Midbrain (tissue), 1 donor: ENCODE measurements at regions not wholly inside any gene's neighbourhood (a gene's known extent, or its start where the extent isn't known, plus 50 kb on each side); places are given as distances from the start of the nearest gene placed in this dataset.

Experiments
- DNase-seq: peaks from one replicate; lab custom pipeline; 2025; lab: John Stamatoyannopoulos, UW

DNA sequence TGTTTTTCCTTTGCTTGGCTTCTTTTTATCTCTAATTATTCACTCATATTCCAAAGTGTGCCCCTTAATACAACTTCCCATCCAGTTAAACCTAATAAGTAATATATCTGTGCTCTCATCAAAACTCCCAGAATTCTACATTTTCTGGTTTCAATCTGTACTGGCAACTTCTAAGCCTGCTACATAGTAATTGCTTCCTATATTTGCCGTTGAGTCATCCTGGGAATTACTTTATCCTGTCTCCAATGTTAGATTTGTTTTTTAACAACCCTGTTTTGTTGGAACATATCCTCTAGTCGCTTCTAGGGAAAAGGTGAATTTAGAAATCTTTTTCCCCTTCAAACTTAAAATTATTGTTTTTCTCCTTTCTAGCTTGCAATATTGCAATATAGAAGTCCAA is 620.5 kb upstream of the PKN2 start:
- DNase-seq = no peak

DNA sequence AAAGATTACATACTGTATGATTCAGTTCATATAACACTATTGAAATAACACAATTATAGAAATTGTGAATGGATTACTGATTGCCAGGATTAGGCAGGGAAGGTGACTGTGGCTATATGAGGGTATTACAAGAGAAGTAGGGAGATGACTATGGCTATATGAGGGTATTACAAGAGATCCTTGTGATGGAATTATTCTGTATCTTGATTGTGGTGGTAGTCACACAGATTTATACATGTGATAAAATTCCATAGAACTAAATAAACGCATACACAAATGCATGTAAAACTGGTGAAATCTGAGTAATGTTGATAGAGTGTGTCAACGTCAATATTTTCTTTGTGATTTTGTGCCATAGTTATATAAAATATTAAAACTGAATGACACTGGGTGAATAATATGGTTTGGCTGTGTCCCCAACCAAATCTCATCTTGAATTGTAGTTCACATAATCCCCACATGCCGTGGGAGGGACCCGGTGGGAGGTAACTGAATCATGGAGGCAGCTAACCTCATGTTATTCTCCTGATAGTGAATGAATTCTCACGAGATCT is 615.6 kb upstream of the PKN2 start:
- no peak for DNase-seq

DNA sequence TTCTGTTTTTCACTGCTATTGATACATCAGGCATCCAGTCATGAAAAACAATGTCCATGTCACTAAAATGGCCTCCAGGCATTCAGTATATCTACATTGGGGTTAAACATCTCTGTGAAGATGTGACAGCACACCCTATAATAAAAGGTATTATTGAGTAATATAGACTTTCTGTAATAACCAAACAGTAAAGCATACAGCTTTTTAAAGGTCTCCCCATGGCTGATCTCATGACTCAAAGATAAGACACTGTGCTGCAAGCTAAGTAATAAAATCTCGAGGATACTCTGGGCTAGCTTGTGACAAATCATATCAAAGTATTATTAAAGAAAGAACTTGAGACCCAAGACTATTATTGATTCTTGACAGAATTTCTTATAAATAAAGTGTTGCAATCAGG is 613.1 kb upstream of the PKN2 start:
- DNase-seq = no peak

DNA sequence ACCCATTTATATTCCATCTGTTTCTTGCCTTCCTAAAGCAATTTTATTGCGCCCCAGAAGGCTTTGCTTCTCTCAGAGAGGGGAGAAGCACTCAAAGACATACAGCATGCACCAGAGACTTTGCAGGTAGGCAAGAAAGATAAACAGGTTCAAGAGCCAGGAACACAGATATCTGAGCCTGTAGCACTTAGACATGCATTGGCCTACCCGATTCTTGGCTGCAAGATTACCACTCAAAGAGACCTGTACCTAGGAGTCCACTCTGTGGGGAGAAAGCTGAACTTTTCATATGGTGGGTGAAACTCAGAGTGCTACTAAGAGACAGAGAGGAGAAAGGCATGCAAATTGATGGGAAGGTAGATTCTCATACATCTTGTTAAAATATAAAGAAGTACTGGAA is 609.4 kb upstream of the PKN2 start:
- DNase-seq = no peak

DNA sequence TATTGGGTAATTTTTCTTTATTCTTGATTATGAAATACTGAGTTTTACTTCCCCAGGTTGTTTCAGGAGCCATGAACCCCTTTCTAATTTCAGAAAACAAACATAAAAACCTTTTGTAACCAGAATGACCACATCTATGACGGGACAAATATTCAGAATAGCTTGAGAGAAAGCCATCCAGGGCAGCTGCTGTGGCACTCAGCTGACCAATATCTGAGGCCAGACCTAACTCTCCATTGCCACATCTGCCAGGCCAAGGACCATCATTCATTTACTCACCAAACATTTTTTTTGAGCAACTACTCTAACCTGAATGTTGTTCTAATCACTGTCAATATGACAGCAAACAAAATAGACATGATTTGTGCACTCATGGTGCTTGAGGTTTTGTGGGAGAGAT is 608.3 kb upstream of the PKN2 start:
- no peak for DNase-seq

DNA sequence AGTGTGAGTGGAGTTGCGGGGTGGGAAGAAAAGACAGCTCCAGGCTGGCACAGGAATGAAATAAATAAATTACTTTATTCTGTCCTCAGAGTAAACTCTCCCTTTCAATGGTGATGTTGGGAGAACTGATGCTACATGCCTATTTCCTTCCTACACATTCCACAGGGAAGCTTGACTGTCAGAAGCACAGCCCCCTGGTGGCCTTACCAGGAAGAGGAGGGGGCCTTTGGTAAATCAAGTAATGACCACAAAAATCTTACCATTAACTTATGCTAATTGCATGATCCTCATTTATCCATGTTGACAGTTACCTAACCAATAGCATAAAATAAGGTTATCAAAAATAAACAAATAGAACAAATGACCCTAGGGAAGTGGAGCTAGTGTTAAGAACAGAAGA is 605.0 kb upstream of the PKN2 start:
- DNase-seq = no peak

DNA sequence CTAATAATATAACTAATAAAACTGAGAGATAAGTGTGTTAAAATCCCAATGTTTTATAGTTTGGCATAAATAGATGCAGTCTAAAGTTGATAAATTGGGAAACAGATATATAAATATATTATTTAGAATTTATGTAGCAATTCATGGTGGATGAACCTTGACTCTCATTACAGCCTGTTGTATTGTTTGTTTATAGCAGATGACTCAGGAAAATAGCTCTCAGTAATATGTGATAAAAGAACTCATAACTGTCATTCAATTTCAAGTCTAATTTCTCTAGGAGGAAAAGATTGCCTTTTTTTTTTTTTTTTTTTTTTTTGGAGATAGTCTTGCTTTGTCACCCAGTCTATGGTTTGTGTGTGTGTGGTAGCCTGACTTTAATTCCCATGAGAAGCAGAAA is 603.2 kb upstream of the PKN2 start:
- no peak for DNase-seq

DNA sequence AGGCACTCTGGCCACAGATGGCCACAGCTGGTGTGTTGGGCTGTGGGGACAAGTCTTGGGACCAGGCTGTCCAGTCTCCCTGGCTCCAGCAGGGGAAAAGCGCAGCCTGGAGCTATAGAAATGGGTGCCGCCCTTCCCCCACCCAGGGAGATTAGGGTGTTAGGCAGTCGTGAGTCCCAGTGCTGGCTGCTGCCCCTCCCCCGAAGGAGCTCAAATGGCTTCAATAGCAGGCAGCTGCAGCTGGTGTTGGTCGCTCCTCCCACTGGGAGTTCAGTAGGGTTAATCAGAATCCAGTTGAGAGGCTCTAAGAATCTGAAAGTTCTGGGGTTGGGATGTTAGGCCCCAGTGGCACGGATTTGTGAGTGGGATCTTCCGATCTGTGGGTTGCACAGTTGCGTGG is 595.6 kb upstream of the PKN2 start:
- DNase-seq = no peak

DNA sequence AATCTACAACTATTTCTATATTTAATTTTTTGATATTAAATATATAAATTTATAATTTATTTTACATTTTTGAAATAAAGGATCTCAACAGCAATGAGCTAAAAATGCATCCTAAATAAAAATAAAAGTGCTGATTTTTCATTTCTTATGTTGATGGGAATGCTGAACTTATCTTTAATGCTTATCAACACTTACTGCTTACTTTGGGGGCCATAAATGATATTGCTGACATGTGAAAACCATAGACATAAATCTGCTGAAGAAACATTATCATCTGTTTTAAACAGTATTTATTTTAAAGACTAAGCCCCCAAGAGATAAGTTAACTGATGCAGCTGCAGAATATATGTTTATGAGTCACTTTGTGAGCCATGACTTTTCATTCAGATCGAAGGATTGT is 594.1 kb upstream of the PKN2 start:
- no peak for DNase-seq

DNA sequence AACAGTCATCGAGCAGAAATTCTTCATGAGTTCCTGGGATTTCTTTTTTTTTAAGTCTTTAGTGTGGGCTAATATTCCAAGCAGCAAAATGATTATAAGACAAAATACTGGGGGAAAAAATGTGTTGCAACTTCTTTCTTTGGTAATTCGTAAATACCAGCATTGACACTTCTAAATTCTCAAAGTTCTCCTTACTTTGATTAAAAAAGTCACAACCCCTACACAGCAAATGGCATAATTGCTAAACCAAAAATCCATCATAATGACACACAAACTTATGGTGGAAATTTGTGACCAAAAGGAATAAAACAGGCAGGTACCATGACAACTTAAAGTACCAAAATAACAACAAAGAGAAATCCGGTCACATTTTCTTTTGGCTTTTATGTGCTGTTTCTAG is 585.2 kb upstream of the PKN2 start:
- DNase-seq = no peak

DNA sequence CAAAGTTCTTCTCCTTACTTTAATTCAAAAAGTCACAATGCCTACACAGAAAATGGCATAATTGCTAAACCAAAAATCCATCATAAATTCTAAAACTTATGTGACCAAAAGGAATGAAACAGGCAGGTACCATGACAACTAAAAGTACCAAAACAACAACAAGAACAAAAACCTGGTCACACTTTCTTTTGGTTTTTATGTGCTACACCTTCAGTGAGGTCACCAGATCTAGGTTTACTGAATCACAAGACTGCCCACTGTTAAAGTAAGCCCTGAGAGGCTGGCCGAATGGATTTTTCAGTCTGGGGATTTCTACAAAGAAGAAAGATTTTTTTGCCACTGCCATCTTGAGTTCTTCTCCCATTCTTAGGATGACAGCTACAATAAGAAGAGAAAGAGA is 583.0 kb upstream of the PKN2 start:
- no peak for DNase-seq

DNA sequence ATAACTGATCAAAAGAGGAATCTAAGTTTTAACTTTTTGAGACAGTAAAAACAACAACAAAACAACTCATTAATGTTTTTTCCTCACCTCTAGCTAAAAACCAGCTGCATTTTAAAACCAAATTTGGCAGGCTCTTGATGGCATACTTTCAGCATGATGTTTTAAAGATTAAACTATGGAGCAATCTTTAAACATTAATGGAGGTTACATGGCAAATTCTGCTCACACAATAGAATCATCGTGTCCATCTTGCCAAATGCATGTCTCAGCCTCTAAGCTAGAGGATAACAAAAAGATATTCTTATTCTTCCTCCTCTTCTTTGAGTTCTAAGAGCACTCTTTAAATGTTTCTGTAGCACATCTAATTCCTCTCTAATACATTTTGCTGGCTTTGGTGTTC is 579.8 kb upstream of the PKN2 start:
- no peak for DNase-seq

DNA sequence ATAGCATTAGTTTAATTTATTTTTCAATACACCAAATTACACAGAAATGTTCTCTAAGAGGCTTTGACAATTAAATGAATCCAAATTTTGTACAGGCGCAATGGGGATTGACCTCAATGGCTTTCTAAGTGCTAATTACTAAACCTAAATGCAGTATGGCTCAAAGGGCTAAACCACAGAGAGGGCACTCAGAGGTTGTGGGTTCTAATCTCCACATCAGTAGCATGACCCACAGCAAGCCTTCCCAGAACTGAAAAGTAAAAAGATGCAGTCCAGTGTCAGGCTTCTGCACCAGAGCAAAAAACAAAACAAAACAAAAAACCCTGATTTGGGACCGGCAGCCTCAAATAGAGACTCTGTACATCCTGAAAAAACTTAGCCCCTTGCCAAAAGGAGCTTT is 579.2 kb upstream of the PKN2 start:
- no peak for DNase-seq

DNA sequence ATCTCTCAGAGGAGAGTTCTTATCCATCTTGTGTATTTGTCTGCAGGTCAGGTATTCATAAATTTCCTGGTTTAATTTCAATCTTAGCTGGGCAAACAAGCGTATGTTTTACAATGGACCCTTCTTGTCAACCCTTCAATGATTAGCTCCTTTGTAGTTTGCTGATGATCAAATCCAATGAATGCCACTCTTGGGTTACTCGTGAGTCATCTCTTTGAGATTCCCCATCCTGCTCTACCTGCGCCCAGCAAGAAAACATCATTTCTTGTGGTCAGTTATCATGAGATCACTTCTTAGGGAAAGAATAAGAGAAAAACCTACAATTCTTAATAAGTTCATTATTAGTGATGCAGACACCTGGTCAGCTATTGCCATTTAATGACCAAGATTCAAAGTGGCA is 572.3 kb upstream of the PKN2 start:
- no peak for DNase-seq

DNA sequence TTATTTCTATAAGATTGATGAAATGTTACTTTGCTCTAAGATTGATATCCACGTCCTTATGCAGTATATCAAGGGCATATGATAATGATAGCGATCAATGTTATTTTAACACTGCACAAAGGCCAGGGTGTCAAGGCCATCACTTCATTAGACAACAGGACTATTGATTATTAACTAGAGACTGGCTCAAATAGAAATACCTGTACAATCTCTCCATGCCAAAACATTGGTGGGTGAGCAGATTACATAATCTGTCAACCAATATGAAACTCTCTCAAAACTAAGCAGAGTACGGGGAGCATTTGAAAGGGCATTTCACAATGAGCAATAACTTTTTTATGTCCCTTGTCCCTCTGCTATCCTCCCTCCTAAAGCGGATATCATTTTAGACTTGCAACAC is 566.5 kb upstream of the PKN2 start:
- DNase-seq = no peak

DNA sequence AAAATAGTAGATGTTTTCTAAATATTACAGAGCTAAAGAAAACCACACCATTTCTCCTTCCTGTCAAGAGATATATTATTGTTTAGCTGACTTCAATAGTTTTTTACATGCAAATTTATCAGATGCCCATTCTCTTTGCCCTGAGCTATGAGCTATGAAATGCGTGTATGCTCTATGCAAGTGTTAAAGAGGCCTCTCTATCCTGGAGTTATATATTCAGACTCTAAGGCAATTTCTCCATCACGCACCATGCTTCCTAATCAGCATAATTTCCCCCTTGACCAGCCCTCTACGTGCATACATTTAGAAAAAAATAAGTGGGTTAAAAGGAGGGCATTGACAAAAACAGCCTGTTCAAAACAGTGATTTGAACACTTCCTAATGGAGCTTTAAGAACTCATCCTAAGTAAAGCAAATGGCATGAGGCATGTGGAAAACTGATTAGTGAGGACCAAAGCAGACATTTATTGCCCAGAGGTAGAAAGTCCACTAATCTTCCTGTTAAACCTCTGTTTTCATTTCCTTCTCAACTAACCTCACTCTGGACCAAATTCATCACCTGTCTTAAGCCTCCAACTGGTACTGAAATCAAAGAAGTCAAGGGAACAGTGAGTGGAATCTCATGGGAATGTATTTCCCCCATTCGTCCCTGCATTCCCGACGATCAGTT is 565.8 kb upstream of the PKN2 start:
- no peak for DNase-seq

DNA sequence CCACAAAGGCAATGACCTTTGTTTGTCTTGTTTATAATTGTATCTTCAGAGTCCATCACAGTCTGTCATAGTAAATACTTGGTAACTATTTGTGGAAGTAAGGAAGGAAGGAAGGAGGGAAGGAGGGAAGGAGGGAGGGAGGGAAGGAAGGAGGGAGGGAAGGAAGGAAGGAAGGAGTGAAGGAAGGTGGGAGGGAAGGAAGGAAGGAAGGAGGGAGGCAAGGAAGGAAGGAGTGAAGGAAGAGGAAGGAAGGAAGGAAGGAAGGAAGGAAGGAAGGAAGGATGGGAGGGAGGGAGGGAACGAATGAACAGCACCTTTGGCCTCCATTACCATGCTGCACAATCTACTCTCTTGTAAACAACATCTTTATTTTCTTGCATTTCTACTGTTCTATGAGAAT is 559.5 kb upstream of the PKN2 start:
- DNase-seq = no peak

DNA sequence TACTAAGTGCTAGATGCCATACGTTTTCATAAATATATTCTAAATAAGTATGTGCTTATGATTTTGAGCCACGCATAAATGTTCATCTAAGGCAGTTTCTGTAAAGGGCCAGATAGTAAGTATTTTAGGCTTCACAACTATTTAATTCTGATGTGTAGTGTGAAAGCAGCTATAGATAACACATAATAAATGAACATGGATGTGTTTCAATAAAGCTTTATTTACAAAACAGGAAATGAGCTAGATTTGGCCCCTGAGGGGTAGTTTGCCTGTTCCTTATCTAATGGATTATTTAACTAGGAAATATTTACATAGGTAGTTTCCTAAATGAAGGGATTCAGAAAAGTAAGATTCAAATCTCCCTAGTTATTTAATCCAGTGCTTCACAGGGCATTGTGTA is 557.6 kb upstream of the PKN2 start:
- no peak for DNase-seq

DNA sequence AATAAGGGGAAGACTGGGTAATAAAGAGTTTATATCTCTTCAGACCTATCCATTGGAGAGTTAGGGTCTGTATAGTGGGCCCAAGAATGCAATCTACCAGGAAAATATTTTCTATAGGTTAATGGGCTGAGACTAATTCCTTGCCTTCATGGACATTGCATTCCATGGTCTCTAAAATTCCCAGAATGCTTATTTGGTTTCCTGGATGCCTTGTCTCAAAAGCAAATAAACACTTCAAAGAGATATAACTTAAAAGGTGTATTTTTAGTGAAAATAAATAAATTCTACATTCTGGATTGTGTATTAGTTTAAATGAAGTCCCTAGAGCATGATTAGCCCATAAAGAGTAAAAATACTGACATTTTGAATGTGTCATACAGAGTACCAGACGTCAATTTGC is 550.1 kb upstream of the PKN2 start:
- DNase-seq = no peak

DNA sequence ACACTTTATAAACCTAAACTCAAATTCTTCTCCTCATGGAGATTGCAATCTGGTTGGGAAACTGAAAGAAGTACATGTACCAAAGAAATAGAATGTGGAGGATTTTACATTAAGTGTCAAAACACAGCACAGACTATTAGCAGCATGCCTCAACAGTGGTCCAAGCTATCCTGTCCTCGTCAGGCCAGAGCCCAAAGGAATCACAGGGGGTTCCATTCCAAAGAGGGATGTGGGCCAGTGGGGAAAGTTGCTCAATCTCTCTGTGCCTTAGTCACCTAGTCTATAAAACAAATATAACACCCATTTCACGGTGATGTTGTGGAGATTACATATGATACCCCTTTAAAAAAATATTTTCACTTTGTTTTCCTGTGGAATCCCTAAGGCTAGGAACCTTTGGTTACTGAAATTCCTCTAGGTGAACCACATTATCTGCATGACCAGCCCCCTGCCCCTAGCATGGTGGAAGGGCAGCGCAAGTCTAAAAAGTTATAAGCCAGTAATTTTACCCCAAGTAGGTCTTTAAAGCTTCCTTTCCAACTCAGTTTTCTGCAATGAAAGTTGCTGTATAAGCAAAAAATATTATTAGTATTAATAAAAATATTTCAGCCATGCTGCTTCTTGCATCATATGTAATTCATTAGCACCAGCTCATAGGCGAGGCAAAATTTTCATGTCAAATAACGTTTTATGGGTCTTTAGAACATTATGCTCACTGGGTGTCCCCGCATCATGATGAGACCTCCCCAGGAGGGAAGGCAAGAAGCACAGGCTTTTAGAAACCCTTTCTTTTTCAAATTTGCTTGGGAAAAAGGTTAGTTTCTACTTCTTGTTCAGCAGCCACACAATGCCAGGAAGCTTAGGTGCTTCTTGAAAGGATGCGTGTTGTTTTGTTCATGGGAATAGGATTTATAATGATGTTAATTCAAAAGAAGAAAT is 548.8 kb upstream of the PKN2 start:
- no peak for DNase-seq

DNA sequence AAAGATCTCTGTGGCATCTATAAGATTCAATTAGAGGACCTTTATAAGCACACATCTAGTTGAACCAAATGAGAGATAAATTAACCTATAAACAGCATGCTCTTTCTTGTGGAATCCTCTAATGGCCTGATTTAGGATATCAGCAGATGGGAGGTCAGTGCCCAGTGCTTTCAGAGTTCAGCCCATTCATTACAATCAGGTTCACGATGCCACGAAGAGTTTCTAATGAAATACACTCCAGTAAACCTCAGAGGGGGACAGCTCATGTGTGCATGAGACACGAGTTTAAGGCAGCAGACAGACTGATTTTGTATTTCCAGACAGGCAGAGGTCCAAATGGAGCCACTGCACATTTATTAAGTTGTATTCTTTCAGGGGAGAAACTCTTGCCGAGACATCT is 544.4 kb upstream of the PKN2 start:
- DNase-seq = no peak

DNA sequence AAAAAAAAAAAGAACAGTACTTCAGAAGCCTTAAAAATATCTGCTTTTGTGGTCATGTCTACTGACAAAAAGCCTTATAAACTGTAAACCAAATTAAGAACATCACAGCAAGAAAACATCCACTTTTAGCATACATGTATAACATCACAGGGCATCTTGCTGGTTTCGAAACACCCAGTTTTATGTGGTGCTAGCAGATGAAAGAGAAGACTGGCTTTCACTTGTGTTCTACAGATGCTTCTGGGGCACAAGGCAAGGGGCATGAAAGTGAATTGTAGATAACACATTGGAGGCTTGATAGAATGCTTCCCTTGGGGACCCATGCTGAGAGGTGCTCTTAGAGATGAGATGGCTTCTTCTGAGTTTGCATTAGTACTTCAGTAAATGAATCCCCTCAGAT is 543.7 kb upstream of the PKN2 start:
- DNase-seq = no peak

DNA sequence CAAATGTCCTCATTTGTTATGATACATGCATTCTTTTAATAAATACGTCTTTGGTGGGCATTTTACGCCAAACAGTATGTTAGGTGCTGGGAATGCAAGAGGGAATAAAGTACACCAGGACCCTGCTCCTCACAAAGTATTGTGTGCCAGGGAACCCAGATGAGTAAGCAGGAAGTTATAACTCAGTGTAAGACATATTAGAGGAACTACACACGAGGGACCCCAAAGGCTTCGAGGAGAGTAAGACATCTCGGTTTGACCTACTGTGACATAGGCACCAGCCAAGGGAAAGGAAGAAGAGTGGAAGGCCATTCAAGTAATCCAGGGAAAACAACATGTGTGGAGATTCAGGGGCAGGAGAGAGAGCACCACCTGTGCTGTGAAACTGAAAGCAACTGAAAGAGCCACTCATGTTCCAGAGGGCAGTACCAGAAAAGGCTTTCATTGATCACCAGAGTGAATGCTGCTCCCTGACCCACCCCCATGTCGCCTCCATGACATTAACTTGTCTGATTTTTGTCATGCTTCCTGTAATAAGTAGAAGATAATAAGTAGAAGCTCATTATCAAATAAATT is 542.5 kb upstream of the PKN2 start:
- no peak for DNase-seq
